Left ventricle myocardium inferior (tissue), 1 donor: ENCODE measurements at regions not wholly inside any gene's neighbourhood (a gene's known extent, or its start where the extent isn't known, plus 50 kb on each side); places are given as distances from the start of the nearest gene placed in this dataset.

Source experiments
- DNase-seq: peaks from one replicate; pipeline ENCODE4 v3.0.0-alpha.2; 2020
- H3K27ac ChIP-seq: fragments of 200-600 bp; replicated peaks from 2 replicates; pipeline ENCODE4 v1.8.0; 2021
- H3K27me3 ChIP-seq: fragments of 200-600 bp; 2 replicates; pipeline ENCODE4 v1.8.0; 2021; ENCODE audit warnings: low read depth
- H3K36me3 ChIP-seq: fragments of 200-600 bp; 2 replicates; pipeline ENCODE4 v1.8.0; 2021
- H3K4me1 ChIP-seq: fragments of 200-600 bp; 2 replicates; pipeline ENCODE4 v1.8.0; 2021
- H3K4me3 ChIP-seq: fragments of 200-600 bp; 2 replicates; pipeline ENCODE4 v1.8.0; 2021; ENCODE audit warnings: mild to moderate bottlenecking, moderate library complexity
- H3K9me3 ChIP-seq: fragments of 200-600 bp; replicated peaks from 2 replicates; pipeline ENCODE4 v1.8.0; 2021
- CTCF ChIP-seq: fragments of 200-600 bp; IDR thresholded peaks from 2 replicates; pipeline ENCODE4 v1.8.0; 2021; ENCODE audit warnings: antibody characterized with exemption, mild to moderate bottlenecking, borderline replicate concordance
- intact Hi-C: fragments of 100-400 bp; cut with micrococcal nuclease; formaldehyde crosslinking; loops from one replicate; pipeline ENCODE4 v1.11.0; 2022
- donor health status: DM: no; HTN: yes; CAD: no; lungs with severe emphysema.

GRCh38 chr11:45511566-45511965 lies 153.9 kb downstream of the CHST1 start:
- intact Hi-C loops: no loop called here
- Histone ChIP-seq H3K4me3 (no peak overlapping the region), H3K9me3 (no peaks in the 10 kb centered on the region), H3K27ac (no peak overlapping the region), H3K36me3 (no peaks in the 10 kb centered on the region), H3K4me1 (no peaks in the 10 kb centered on the region), H3K27me3 (no peaks in the 10 kb centered on the region)
- no peak for TF ChIP-seq CTCF
- DNase-seq: no peak

- peaks cover 8% of the 10 kb centered on the region for H3K9me3 ChIP-seq
- no peaks in the 10 kb centered on the region for H3K4me1 ChIP-seq
- no peaks in the 10 kb centered on the region for H3K27me3 ChIP-seq
- no peaks in the 10 kb centered on the region for H3K36me3 ChIP-seq
- DNase-seq: no peak
- intact Hi-C loops: no loop called here
- no peak overlapping the region for H3K27ac ChIP-seq
- H3K4me3 ChIP-seq: no peak overlapping the region
- TF ChIP-seq CTCF: no peak
Observed at GRCh38 chr11:45507916-45508315, 157.5 kb downstream of the CHST1 start.

GRCh38 chr11:45503311-45503710 lies 162.1 kb downstream of the CHST1 start:
- TF ChIP-seq CTCF: no peak
- H3K27me3 ChIP-seq: peaks cover 3% of the 10 kb centered on the region
- no peak for DNase-seq
- no peaks in the 10 kb centered on the region for H3K36me3 ChIP-seq
- intact Hi-C loops: no loop called here
- peaks cover 11% of the 10 kb centered on the region for H3K9me3 ChIP-seq
- no peak overlapping the region for H3K27ac ChIP-seq
- peaks cover 3% of the 10 kb centered on the region for H3K4me1 ChIP-seq
- H3K4me3 ChIP-seq: no peak overlapping the region

GRCh38 chr11:45502226-45502545 lies 163.2 kb downstream of the CHST1 start:
- TF ChIP-seq CTCF: no peak
- Histone ChIP-seq H3K9me3 (peaks cover 22% of the 10 kb centered on the region), H3K36me3 (no peaks in the 10 kb centered on the region), H3K4me1 (peaks cover 3% of the 10 kb centered on the region), H3K27me3 (peaks cover 3% of the 10 kb centered on the region), H3K27ac (no peak overlapping the region), H3K4me3 (no peak overlapping the region)
- intact Hi-C loops: no loop called here
- no peak for DNase-seq

- no peak for DNase-seq
- Histone ChIP-seq H3K36me3 (no peaks in the 10 kb centered on the region), H3K4me1 (peaks cover 3% of the 10 kb centered on the region), H3K27ac (no peak overlapping the region), H3K4me3 (no peak overlapping the region), H3K27me3 (peaks cover 3% of the 10 kb centered on the region), H3K9me3 (peaks cover 22% of the 10 kb centered on the region)
- intact Hi-C loops: no loop called here
- no peak for TF ChIP-seq CTCF
Observed at GRCh38 chr11:45501392-45502225, 163.8 kb downstream of the CHST1 start.
